HL-60/S4 treated with retinoic acid at 250 ng/mL for 4 days and 3 days (cell line): ENCODE measurements at regions not wholly inside any gene's neighbourhood (a gene's known extent, or its start where the extent isn't known, plus 50 kb on each side); places are given as distances from the start of the nearest gene placed in this dataset.

ENCODE experiments used
- in situ Hi-C: fragments of 300-500 bp; cut with MboI; formaldehyde crosslinking; loops from 2 replicates; pipeline ENCODE4 v1.7.0; 2022; ENCODE audit warnings: low sequenced_read_pairs

GRCh38 chr1:115577513-115577912, 64.3 kb upstream of the VANGL1 start:
- in situ Hi-C loops: loop anchor here (25.0 kb wide), 1 partner anchor 440 kb away; no protein-coding TSS in a partner anchor

DNA sequence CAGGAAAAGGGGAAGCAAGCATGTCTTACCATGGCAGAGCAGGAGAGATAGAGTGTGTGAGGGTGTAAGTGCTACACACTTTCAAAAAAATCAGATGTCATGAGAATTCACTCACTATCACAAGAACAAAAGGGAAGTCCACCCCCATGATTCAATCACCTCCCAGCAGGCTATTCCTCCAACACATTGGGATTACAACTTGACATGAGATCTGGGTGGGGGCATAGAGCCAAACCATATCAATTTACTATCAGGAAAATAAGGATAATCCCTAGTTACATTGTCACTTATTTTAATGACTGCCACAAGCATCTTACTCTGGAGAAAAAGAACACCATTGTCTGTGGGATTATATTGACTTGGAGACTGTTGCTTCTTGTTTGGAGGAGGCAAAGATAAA, 66.1 kb upstream of the VANGL1 start:
- in situ Hi-C loops: loop anchor here (25.0 kb wide), 1 partner anchor 438 kb away; no protein-coding TSS in a partner anchor

DNA sequence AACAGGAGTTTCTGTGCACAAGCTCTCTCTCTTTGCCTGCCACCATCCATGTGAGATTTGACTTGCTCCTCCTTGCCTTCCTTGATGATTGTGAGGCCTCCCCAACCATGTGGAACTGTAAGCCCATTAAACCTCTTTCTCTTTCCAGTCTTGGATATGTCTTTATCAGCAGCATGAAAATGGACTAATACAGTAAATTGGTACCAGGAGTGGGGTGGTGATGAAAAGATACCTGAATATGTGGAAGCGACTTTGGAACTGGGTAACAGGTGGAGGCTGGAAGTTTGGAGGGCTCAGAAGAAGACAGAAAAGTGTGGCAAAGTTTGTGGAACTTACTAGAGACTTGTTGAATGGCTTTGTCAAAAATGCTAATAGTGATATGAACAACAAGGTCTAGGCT, 69.1 kb upstream of the VANGL1 start:
- in situ Hi-C loops: no loop called here

GRCh38 chr1:115567431-115567830, 74.3 kb upstream of the VANGL1 start:
- in situ Hi-C loops: no loop called here

GRCh38 chr1:115565791-115566190, 76.0 kb upstream of the VANGL1 start:
- in situ Hi-C loops: no loop called here

- in situ Hi-C loops: no loop called here
Measured at GRCh38 chr1:115565353-115565752, 76.4 kb upstream of the VANGL1 start.

DNA sequence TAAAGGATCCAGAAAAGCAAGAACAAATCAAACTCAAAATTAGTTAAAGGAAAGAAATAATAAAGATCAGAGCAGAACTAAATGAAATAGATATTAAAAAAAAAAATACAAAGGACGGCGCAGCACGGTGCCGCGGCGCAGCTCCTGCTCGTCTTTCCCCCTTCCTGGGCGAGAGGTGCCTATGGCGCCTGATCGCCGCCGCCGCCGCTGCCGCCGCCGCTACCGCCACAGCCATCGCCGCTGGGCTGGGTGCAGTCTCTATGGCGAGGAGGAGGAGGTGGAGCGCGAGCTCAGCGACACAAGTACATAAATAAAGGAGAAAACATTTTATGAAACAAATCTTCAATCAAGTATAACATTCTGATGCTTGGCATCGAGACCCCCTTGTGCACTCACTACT, 77.6 kb upstream of the VANGL1 start:
- in situ Hi-C loops: no loop called here

DNA sequence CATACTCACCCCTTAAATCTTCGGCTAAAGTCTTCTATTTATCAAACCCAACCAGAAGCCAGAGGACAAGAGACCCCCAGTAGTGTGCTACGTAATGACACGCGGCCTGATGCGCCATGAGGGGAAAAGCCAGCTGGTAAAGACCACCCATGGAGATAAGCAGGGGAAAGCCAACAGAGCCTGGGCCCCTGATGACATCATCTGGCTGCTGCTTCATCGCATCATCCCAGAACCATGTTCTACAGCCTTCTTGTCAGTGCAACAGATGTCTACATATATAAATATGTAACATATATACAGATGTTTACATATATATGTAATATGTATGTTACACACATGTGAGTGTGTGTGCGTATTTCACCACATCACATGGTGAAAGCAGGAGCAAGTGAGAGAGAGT, 81.7 kb upstream of the VANGL1 start:
- in situ Hi-C loops: no loop called here

GRCh38 chr1:115558275-115558674, 83.5 kb upstream of the VANGL1 start:
- in situ Hi-C loops: no loop called here

- in situ Hi-C loops: no loop called here
Measured at GRCh38 chr1:115557715-115558114, 84.1 kb upstream of the VANGL1 start.

GRCh38 chr1:115556236-115556635, 85.5 kb upstream of the VANGL1 start:
- in situ Hi-C loops: no loop called here

GRCh38 chr1:115555446-115555845, 86.3 kb upstream of the VANGL1 start:
- in situ Hi-C loops: no loop called here

DNA sequence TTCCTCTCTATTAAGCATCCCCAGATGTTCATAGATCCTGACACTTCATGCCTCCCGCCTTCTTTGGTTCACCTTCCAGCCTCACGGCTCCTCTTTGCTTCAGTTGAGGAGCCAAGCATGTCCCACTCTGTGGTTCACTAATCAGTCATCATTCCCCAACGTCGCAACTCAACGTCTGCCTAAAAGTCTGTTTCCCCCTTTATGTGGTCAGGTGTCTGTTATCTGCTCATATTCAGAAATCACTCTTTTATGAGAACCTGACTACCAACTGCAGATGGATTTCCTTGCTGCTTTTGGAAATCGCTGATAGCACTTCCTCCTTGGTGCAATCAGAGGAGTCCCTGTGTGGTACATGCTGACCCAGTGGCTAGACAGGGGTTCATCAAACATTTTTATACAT, 94.1 kb upstream of the VANGL1 start:
- in situ Hi-C loops: no loop called here

DNA sequence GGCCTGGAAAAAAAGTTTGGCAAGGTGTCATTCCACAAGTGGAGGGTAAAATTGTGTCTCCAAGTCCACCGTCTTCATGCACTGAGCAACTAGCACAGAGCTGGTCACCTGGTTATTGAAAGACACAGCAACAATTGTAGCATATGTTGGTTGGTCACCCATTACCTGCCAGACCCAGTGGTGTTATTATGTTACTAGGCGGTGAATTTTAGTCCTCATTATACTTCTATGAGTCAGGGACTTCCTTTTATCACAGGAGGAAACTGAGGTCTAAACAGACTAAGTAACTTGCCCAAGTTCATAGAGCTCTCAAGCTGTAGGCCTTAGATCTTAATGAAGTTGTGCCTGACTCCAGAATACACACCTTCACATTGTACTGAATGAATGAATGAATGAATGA, 94.9 kb upstream of the VANGL1 start:
- in situ Hi-C loops: no loop called here

DNA sequence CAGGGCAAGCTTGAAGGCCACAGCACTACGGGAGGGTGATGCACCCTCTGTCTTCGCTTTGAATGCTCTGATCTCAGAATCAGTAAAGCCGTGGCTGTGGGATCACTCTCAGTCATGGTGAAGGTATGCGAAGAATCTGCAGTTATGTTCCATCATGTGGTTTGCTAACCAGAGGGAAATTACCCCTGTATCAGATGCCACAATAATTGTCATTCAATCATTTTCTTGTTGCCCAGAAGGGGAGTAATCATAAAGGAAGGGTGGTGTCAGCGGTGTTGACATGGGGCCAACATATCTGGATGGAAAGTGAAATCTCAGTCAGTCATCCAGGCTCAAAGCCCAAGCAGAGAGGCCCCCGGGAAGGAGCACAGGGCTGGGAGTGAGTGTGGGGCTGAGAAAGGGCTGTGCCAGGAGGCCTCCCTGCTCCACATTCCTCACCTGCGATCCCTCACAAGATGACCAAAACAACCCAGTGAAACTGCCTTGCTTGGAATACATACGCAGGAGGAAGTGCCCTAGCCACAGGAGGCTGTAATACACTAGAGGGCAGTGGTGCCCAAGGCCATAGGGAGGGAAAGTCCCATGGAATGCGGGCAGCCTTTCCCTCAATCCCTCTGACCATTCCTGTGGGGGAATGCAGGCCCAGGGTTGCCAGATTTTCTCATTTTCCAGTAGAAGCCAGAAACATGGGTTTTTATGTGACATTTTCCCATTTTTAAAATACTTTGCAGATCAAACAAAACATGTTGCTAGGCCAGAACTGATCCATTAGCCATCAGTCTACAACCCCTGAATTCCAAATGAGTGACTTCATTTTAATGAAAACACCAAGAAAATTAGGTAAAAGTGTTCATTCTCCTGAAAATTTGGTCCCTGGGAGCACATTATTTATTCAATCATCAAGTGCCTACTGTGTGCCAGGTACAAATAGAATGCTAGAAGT, 95.7 kb upstream of the VANGL1 start:
- in situ Hi-C loops: no loop called here

GRCh38 chr1:115545096-115545720, 96.6 kb upstream of the VANGL1 start:
- in situ Hi-C loops: no loop called here

- in situ Hi-C loops: no loop called here
Measured at GRCh38 chr1:115544131-115544530, 97.6 kb upstream of the VANGL1 start.

- in situ Hi-C loops: no loop called here
Measured at GRCh38 chr1:115543247-115543646, 98.5 kb upstream of the VANGL1 start.

GRCh38 chr1:115539736-115540135, 102.0 kb upstream of the VANGL1 start:
- in situ Hi-C loops: no loop called here

DNA sequence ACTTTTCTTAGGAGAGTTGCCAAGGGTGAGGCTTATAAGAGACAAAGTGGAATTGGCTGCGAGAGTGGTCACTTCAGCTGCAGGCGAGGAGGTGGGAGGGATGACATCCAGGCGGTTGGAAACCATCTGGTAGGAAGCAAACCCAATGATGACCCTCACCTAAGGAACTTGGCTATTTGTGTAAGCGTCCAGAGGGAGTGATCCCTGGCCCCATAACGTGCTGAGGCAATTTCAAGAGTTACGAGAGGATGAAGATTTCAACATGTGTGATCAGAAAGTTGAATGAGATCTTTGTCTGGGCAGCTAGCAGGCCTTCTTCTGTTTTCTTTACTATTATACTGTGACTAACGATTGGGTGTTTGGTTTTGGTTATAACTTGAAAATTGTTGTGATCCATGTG, 102.7 kb upstream of the VANGL1 start:
- in situ Hi-C loops: no loop called here

- in situ Hi-C loops: no loop called here
Measured at GRCh38 chr1:115538579-115538978, 103.2 kb upstream of the VANGL1 start.

DNA sequence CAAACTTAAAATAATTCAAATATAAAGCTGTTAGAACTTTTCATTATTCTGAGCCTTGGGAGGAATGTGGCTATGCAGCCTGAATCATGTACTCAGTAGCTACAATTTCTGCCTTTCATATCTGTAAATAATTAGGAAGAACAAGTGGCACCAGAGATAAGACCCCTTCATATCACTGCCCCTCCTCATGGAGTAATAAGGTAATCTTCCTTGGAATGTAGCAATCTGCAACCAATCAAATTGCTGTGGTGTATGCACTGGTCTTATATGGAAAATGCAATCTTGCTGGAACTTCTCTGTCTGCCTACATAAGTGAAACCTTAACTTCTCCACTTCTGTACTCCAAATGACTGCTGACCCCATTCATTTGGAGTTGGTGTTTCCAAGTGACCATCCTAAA, 104.4 kb upstream of the VANGL1 start:
- in situ Hi-C loops: no loop called here
